Bronchial epithelial cell (primary cell): ENCODE measurements at regions not wholly inside any gene's neighbourhood (a gene's known extent, or its start where the extent isn't known, plus 50 kb on each side); places are given as distances from the start of the nearest gene placed in this dataset.

Experiments used
- DNase-seq: peaks from one replicate; pipeline ENCODE4 v3.0.0-alpha.2; 2010; ENCODE audit warnings: low read depth
- FAIRE-seq: peaks from 2 replicates; lab custom pipeline; 2011; peaks lifted over from hg19 to GRCh38; lab: Jason Lieb, UNC
- H3K27me3 ChIP-seq: 2 replicates; pipeline ENCODE4 v1.5.1; 2011; ENCODE audit warnings: low read length; ENCODE audit not compliant: control insufficient read depth, insufficient read depth
- H3K36me3 ChIP-seq: 2 replicates; pipeline ENCODE4 v1.5.1; 2011; ENCODE audit warnings: low read length; ENCODE audit not compliant: control insufficient read depth, insufficient read depth
- H3K4me3 ChIP-seq: 2 replicates; pipeline ENCODE4 v1.5.1; 2011; ENCODE audit warnings: mild to moderate bottlenecking, low read depth, low read length, control low read depth
- TF ChIP-seq, protein P1 (sequence below): IDR thresholded peaks from 2 replicates; pipeline ENCODE4 v1.5.1; 2011; ENCODE audit warnings: mild to moderate bottlenecking, moderate library complexity, low read length, control low read depth, inconsistent platforms; ENCODE audit not compliant: insufficient read depth, severe bottlenecking

DNA sequence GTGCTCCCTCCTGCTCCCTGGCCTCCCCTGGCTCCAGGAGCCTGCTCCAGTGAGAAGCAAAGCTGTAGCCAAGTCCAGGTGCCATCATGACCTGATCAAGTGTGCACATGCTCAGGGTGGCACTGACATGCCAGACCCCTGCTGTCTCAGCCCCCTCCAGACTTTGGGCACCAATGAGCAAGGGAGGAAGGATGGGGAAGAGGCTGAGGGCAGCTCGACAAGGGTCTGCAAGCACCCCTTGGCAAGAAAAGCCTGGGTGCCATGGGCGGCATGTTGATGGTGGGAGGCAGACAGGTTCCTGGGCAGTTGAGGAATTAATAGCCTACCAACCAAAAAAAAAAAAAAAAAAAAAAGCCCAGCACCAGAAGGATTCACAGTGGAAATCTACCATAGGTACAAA lies 942.6 kb upstream of the PRMT6 start:
- Histone ChIP-seq H3K27me3 (no peaks in the 10 kb centered on the region), H3K4me3 (no peak overlapping the region), H3K36me3 (no peaks in the 10 kb centered on the region)
- FAIRE-seq (no peak), DNase-seq (no peak)
- TF ChIP-seq, protein P1, sequence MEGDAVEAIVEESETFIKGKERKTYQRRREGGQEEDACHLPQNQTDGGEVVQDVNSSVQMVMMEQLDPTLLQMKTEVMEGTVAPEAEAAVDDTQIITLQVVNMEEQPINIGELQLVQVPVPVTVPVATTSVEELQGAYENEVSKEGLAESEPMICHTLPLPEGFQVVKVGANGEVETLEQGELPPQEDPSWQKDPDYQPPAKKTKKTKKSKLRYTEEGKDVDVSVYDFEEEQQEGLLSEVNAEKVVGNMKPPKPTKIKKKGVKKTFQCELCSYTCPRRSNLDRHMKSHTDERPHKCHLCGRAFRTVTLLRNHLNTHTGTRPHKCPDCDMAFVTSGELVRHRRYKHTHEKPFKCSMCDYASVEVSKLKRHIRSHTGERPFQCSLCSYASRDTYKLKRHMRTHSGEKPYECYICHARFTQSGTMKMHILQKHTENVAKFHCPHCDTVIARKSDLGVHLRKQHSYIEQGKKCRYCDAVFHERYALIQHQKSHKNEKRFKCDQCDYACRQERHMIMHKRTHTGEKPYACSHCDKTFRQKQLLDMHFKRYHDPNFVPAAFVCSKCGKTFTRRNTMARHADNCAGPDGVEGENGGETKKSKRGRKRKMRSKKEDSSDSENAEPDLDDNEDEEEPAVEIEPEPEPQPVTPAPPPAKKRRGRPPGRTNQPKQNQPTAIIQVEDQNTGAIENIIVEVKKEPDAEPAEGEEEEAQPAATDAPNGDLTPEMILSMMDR, result no peak

DNA sequence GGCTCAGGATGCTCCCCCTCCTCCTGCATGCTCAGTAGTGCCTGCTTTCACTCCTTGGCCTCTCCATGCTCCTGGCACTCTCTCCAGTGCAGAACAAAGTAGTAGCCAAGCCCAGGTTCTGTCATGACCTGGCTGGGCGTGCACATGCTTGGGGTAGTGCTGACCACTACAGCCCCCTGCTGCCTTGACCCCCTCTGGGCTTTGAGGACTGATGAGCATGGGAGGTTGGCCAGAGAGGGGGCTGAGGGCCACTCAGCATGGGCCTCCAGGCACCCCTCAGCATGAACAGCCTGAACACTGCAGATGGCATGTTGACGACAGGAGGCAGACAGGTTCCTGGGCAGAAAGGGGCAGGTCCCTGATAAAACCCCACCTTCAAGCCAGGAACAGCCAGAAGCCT lies 935.7 kb upstream of the PRMT6 start:
- TF ChIP-seq, protein P1, result no peak

DNA sequence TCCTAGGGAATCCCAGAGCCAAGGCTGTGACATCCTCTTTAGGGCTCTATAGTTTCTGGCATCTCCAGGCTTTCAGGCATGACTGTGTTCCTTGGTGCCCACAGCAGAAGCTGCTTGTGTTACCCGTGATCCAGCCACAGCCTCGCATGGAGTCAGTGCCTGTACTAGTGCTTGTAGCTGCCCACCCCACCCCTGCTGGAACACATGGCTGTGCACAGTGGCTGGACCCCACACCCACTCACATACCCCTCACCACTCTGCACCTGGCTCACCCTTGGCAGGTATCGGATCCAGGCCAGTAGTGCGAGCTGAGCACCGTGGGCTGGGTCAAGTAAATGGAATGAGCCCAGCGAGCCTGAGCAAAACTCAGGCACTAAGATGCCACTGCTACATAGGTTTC lies 934.7 kb upstream of the PRMT6 start:
- TF ChIP-seq, protein P1, result no peak
- no peaks in the 10 kb centered on the region for H3K27me3 ChIP-seq
- H3K36me3 ChIP-seq, result no peaks in the 10 kb centered on the region
- DNase-seq (no peak), FAIRE-seq (no peak)
- H3K4me3 ChIP-seq, result no peak overlapping the region

More for the DNA sequence above, 935.7 kb upstream of the PRMT6 start:
- Histone ChIP-seq H3K36me3 (no peaks in the 10 kb centered on the region), H3K27me3 (no peaks in the 10 kb centered on the region), H3K4me3 (no peak overlapping the region)
- FAIRE-seq (no peak), DNase-seq (no peak)

DNA sequence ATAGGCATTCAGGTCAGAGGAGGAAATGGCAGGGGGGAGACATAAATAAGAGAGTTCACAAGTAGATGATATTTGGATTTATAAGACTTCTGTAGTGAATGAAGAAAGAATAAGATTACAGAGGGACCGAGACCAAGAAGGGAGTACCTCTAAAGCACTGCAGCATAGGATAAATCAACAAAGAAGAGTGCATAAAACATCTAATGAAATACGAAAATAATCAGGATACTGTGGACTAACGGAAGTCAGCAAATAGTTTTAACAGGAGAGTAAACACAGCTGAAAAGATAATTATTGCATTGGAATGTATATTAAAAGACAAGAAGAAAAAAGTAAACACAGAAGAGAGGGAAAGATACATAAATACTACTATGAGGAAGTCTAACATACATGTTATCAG lies 921.9 kb upstream of the PRMT6 start:
- FAIRE-seq (no peak), DNase-seq (no peak)
- Histone ChIP-seq H3K27me3 (no peaks in the 10 kb centered on the region), H3K4me3 (no peak overlapping the region), H3K36me3 (no peaks in the 10 kb centered on the region)
- TF ChIP-seq, protein P1, result no peak

DNA sequence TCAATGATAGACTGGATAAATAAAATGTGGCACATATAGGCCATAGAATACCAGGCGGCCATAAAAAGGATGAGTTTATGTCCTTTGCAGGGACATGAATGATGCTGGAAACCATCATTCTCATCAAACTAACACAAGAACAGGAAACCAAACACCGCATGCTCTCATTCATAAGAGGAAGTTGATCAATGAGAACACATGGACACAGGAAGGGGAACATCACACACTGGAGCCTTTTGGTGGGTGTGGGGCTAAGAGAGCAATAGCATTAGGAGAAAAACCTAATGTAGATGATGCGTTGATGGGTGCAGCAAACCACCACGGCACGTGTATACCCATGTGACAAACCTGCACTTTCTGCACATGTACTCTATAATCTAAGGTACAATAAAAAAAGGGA lies 883.4 kb upstream of the PRMT6 start:
- FAIRE-seq (no peak), DNase-seq (no peak)
- no peaks in the 10 kb centered on the region for H3K36me3 ChIP-seq
- TF ChIP-seq, protein P1, result no peak
- H3K27me3 ChIP-seq, result no peaks in the 10 kb centered on the region
- H3K4me3 ChIP-seq, result no peak overlapping the region

DNA sequence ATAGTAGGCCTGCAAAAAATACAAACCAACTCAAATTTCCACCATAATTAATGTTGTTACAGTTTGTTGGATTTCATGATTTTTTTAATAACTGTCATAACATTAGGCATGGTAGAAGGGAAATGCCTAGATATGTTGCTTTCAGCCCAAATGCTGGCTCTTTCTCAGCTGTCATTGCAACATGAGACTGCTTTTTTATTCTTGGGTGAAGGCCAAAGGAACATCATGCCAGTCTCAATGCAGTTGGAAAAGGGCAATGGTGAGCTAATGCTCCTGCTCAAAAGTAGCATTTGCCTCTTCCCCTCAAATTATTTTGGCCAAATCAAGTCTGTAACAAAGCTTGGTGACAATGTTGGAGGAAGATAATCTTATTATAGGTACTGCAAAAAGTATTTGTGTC lies 877.7 kb upstream of the PRMT6 start:
- Histone ChIP-seq H3K4me3 (no peak overlapping the region), H3K36me3 (no peaks in the 10 kb centered on the region), H3K27me3 (no peaks in the 10 kb centered on the region)
- no peak for DNase-seq
- TF ChIP-seq, protein P1, result no peak
- no peak for FAIRE-seq
